Limb (tissue), 2 donors: ENCODE measurements at regions not wholly inside any gene's neighbourhood (a gene's known extent, or its start where the extent isn't known, plus 50 kb on each side); places are given as distances from the start of the nearest gene placed in this dataset.
"Not testable (repeated sequence)": the region's sequence is repeated elsewhere in the genome, so short reads cannot be mapped to it uniquely, and the experiment has no call there.

ENCODE experiments used
- DNase-seq, 2 donors: peaks; one replicate each; pipeline ENCODE4 v3.0.0-alpha.2; 2016; ENCODE audit errors: extremely low spot score in 2 of 2

DNA sequence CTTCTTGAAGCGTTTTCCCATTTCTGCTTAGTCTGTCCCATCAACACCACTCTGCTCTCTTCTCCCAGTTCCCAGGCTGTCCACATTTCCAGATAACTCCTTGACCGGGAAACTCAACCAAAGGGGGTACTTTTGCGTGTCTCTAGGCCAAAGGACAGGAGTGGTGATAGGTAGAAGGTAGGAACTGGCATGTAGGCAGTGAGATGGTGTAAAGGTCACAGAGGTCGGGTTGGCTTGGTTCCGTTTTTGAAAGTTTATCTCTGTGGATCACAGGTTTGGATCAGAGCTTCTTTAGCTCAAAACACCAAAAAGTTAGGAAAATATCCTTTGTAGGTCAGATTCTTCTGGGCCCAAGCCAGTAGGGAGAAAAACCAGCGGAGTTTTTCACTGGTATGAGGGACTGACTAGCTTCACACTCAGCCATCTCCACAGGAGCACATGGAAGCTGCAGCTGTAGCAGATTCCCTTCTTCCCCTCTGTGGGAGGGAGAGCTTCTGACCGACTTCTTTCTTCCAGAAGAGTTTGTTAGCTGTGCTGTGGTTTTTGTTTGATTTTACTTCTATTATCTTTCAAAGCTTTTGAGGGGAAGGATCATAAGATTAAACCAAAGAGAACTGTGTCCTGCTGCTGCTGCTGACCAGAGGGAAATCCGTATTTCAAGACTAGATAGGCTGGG is 98.4 kb upstream of the DMRT1 start:
- DNase-seq = no peak

- no peak for DNase-seq
These were observed 97.3 kb upstream of the DMRT1 start for GRCh38 chr9:744046-744712.

- peak; percentile 53 to 72 for DNase-seq
These were observed 96.6 kb upstream of the DMRT1 start for GRCh38 chr9:744790-745484.

- no peak for DNase-seq
These were observed 95.6 kb upstream of the DMRT1 start for GRCh38 chr9:745761-746380.

DNA sequence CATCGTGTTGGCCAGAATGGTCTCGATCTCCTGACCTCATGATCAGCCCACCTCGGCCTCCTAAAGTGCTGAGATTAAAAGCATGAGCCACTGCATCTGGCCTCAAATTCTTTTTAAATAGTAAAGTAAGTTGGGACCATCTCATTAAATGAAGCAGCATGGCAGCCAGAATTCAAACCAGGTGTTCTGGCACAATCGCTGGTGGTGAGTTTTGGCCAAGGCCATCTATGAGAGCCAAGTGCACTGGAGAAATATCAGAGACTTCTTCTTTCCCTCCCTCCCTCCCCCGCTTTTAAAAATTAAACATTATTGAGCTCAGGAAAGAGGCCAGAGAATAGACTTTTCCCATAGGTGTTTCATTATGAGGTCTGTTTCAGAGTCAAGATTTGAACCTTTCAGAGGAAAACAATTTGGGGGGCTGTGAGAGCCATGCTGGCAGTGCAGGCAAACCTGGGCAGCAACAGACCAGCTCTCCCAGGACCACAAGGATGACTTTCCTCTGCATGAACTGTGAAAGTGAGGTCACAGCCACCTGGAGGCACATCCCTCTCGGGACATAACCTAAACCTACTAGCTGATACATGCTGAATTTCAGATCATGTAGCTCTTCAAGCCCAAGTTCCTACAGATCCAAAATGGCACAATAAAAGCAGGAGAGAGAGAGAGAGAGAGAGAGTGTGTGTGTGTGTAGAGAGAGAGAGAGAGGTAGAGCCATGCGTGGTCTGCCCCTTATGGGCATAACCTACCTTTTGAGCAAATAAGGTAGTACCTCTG is 94.6 kb upstream of the DMRT1 start:
- DNase-seq = no peak

DNA sequence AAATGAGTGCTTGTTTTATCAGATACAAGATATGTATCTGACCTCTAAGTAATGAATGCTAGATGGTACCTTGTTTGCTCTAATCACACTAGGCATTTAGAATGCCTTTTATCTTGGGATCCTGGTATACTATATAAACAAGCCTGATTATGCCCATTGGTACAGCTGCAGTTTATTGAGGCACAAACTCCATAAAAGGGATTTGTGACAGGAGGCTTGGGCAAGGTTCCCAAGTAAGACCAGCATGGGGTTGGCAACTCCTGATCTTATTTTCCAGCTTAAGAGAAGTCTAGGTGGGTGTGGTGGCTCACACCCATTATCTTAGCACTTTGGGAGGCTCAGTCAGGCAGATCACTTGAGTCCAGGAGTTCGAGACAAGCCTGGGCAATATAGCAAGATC is 93.9 kb upstream of the DMRT1 start:
- no peak for DNase-seq

GRCh38 chr9:748861-749497 is 92.5 kb upstream of the DMRT1 start:
- no peak for DNase-seq

- DNase-seq = no peak
These were observed 91.8 kb upstream of the DMRT1 start for GRCh38 chr9:749716-750115.

- no peak for DNase-seq
These were observed 91.1 kb upstream of the DMRT1 start for GRCh38 chr9:750249-750967.

GRCh38 chr9:751137-752051 is 90.1 kb upstream of the DMRT1 start:
- no peak for DNase-seq

GRCh38 chr9:752201-752600 is 89.3 kb upstream of the DMRT1 start:
- DNase-seq = no peak

DNA sequence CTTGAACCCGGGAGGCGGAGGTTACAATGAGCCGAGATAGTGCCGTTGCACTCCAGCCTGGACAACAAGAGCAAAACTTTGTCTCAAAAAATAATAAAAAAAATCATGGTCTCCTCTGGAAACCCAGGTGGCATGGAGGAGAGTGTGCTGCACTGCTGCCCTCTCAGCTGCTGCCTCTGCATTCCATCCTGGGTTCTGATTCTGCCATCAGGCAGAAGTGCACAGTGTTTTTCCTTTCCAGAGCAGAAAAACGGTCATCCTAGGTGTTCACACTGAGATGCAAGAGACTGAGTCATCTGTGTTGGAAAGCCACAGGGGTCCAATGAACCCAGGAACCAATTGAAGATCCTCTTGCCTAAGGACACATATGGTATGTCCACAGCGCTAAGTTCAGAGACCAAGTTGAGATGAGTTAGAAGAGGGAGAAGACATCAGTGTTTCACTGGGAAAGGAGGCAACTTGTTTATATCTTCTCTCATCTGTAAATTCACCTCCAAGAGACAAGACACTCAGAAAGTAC is 88.8 kb upstream of the DMRT1 start:
- no peak for DNase-seq

DNA sequence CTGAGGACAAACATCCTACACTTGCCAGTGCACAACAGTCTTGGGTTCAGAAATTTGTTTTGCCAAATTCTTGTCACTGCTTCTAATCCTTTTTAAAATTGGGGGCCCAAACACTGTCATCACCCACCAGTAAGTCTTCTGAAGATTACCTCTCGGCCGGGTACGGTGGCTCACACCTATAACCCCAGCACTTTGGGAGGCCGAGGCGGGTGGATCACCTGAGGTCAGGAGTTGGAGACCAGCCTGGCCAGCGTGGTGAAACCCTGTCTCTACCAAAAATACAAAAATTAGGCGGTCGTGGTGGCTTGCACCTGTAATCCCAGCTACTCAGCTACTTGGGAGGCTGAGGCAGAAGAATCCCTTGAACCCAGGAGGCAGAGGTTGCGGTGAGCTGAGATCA is 87.8 kb upstream of the DMRT1 start:
- DNase-seq = not testable (repeated sequence)

DNA sequence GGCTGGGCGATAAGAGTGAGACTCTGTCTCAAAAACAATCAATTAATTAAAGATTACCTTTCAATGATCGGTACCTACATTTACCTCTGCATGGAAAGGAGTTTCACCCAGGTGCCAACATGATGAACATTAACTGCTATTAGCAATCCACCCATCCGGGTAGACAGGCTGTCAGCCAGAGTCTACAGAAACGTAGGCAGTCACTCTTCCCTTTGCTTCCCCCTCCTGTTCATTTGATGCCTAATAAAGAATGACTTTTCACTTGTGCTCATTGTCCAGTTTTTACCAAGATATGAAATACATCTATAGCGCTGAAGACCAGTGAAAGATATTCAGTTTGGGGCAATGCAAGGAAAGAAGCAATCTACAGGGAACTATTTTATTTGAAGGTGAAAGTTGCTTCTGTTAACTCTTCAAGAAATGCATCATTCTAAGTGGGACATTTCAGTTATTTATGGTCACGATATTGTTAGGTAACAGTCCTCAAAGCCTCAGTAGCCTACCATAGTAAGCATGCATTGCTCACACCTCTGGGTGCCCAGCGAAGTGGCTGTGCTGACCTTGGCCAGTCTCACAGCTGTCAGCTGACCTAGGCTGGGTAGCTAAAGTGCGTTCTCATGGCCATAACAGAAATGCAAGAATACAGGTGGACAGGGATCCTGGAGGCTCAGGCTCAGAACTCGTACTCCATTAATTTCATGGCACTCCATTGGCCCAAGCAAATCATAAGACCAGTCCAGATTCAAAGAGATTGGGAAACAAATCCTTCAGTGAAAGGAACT is 87.2 kb upstream of the DMRT1 start:
- DNase-seq = no peak

DNA sequence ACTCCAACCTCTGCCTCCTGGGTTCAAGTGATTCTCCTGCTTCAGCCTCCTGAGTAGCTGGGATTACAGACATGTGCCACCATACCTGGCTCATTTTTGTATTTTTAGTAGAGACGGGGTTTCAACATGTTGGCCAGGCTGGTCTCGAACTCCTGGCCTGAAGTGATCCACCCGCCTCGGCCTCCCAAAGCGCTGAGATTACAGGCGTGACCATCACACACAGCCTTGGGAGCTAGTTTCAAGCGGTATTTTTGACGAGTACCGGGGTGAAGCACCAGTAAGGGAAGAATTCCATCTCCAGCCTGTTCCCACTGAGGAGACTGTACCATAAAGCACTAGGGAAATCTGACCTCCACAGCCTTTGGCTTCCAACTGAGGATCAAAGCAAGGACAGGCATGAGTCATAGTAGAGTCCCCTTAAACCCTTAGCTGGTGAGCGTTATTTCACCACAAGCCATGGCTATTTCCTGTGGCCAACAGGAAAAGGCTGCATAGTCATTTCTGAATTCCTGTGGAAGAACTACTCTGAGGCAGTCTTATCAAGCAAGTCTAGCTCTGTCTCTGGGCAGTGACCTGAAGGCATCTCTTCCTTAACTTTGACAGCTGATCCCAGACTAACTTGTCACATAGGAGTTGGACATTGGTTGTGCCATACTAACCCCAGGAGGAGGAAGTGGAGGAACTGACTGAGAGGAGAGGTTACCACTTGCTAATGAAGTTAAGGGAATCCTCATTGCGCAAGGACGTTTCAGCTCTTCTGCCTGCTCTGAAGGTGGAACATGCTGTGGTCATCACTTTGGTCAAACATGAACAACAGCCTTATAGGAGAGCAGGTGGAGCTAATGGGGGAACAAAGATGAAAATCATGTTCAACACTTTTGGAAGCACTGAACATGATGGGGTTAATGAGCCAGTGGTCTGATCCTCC is 85.8 kb upstream of the DMRT1 start:
- no peak for DNase-seq

DNA sequence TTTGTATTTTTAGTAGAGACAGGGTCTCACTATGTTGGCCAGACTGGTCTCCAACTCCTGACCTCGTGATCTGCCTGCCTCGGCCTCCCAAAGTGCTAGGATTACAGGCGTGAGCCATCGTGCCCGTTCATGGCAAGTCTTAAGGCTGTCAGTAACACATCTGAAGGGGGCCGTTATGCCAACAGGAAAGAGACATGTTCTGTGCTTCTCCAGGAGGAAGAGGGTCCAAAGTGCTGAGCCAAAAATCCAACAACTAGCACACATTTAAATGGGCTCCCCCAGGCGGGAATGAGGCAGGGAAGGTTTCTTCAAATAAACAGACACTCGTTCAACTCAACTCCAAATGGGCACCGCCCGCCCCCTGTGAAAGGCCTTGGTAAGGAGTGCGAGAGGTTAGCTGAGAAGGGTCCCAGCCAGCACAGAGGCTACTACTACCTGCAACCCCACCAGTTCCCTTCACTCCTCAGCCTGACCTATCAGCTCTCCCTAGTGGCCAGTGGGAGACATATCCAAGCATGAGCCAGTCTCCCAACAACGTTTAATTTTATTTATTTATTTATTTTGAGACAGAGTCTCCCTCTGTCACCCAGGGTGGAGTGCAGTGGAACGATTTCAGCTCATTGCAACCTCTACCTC is 84.1 kb upstream of the DMRT1 start:
- no peak for DNase-seq

DNA sequence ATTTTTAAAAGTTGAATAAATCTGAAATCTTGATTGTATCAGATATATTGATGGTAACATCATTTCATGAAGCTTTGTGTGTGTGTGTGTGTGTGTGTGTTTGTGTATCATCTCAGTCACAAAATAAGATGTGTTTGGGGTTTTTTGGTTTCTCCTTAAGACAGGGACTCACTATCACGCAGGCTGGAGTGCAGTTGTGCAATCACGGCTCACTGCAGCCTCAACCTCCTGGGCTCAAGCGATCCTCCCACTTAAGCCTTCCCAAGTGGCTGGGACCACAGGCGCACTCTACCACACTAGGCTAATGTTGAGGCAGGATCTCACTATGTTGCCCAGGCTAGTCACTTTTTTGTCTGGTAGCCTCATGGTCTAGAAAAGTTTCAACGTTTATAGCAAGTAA is 83.4 kb upstream of the DMRT1 start:
- DNase-seq = no peak
